CD4-positive, alpha-beta T cell (primary cell): ENCODE measurements at regions not wholly inside any gene's neighbourhood (a gene's known extent, or its start where the extent isn't known, plus 50 kb on each side); places are given as distances from the start of the nearest gene placed in this dataset.

Source experiments
- ATAC-seq: fragments of 200-7000 bp; cut with Tn5 transposase; one replicate; pipeline ENCODE4 v1.10.0; 2022; ENCODE audit warnings: mild to moderate bottlenecking; ENCODE audit not compliant: poor library complexity
- CTCF ChIA-PET: fragments of 350-600 bp; sonication (Branson Sonifier 250); formaldehyde crosslinking; loops from one replicate; lab custom pipeline; 2021; ENCODE audit warnings: antibody characterized with exemption, inconsistent platforms; lab: Charles Lee
- POLR2A ChIA-PET: fragments of 350-600 bp; sonication (Branson Sonifier 250); formaldehyde crosslinking; loops from one replicate; lab custom pipeline; 2021; ENCODE audit warnings: antibody characterized with exemption, inconsistent platforms; lab: Charles Lee
- DNase-seq, 14 experiments: peaks; one replicate each; pipeline ENCODE4 v3.0.0-alpha.2; 2013 to 2020; ENCODE audit warnings: mixed read lengths in 2 of 14
- H3K27ac ChIP-seq, 2 donors: one replicate each; pipeline versions ENCODE4 v1.5.1 to v1.7.0; 2013; ENCODE audit warnings: low read length in 2 of 2, low read depth in 1 of 2, mild to moderate bottlenecking in 1 of 2
- H3K27me3 ChIP-seq, 2 experiments: 1 replicate in 1 of 2; 2 replicates in 1 of 2; pipeline versions ENCODE4 v1.6.1 to v1.7.0; 2013; ENCODE audit warnings: low read length in 2 of 2, control low read depth in 1 of 2, mild to moderate bottlenecking in 1 of 2, moderate library complexity in 1 of 2; ENCODE audit not compliant: insufficient read depth in 2 of 2, control insufficient read depth in 1 of 2
- H3K36me3 ChIP-seq: one replicate; pipeline ENCODE4 v1.6.1; 2013; ENCODE audit warnings: low read length, control low read depth; ENCODE audit not compliant: insufficient read depth
- H3K4me1 ChIP-seq: one replicate; pipeline ENCODE4 v1.6.1; 2013; ENCODE audit warnings: low read length, control low read depth; ENCODE audit not compliant: insufficient read depth
- H3K4me3 ChIP-seq: one replicate; pipeline ENCODE4 v1.5.1; 2013; ENCODE audit warnings: mild to moderate bottlenecking, low read length, moderate library complexity
- H3K9me3 ChIP-seq, 2 experiments: 1 replicate in 1 of 2; 2 replicates in 1 of 2; pipeline versions ENCODE4 v1.6.1 to v1.7.0; 2013; ENCODE audit warnings: low read length in 2 of 2, mild to moderate bottlenecking in 2 of 2, control low read depth in 1 of 2, moderate library complexity in 1 of 2; ENCODE audit not compliant: control insufficient read depth in 1 of 2, insufficient read depth in 1 of 2
- H3K27ac Mint-ChIP-seq: one replicate; pipeline ENCODE4 v1.8.0; 2020; ENCODE audit warnings: mixed read lengths
- H3K27me3 Mint-ChIP-seq: one replicate; pipeline ENCODE4 v1.8.0; 2021; ENCODE audit warnings: mixed read lengths
- H3K36me3 Mint-ChIP-seq: one replicate; pipeline ENCODE4 v1.8.0; 2021; ENCODE audit warnings: low read depth, mixed read lengths
- H3K4me1 Mint-ChIP-seq: one replicate; pipeline ENCODE4 v1.8.0; 2021; ENCODE audit warnings: low read depth, mixed read lengths
- H3K4me3 Mint-ChIP-seq: one replicate; pipeline ENCODE4 v1.8.0; 2020; ENCODE audit warnings: mild to moderate bottlenecking, mixed read lengths
- H3K9me3 Mint-ChIP-seq: one replicate; pipeline ENCODE4 v1.8.0; 2020; ENCODE audit warnings: mixed read lengths
- CTCF ChIP-seq: fragments of 200-600 bp; IDR thresholded peaks from one replicate; pipeline ENCODE4 v1.8.0; 2022; ENCODE audit warnings: antibody characterized with exemption, mild to moderate bottlenecking
- intact Hi-C, 2 experiments: fragments of 100-400 bp; cut with DNase I in 1 of 2; cut with micrococcal nuclease in 1 of 2; formaldehyde crosslinking; loops; one replicate each; pipeline versions ENCODE4 v1.15.1 to v1.9.0; 2023 to 2025; cut with DNase I, micrococcal nuclease

- Mint-ChIP-seq H3K4me3 (no peak overlapping the region), H3K27me3 (peaks cover 15% of the 10 kb centered on the region), H3K9me3 (no peaks in the 10 kb centered on the region), H3K4me1 (no peaks in the 10 kb centered on the region), H3K27ac (no peak overlapping the region), H3K36me3 (no peaks in the 10 kb centered on the region)
- DNase-seq (no peak), ATAC-seq (no peak)
- POLR2A ChIA-PET = no interaction called here
- intact Hi-C loops = no loop called here
- TF ChIP-seq CTCF = no peak
- Histone ChIP-seq H3K4me3 (no peak overlapping the region), H3K4me1 (peaks cover 41% of the 10 kb centered on the region), H3K9me3 (no peaks in the 10 kb centered on the region), H3K36me3 (no peaks in the 10 kb centered on the region), H3K27me3 (peaks cover 6 to 8% of the 10 kb centered on the region in 2 experiments), H3K27ac (no peak overlapping the region)
- CTCF ChIA-PET = no interaction called here
These were observed 536.8 kb downstream of the MATN1 start for GRCh38 chr1:30186586-30186985.

- Histone ChIP-seq H3K4me1 (peaks cover 34% of the 10 kb centered on the region), H3K27ac (no peak overlapping the region), H3K9me3 (no peaks in the 10 kb centered on the region), H3K36me3 (no peaks in the 10 kb centered on the region), H3K4me3 (no peak overlapping the region), H3K27me3 (peaks cover 6 to 8% of the 10 kb centered on the region in 2 experiments)
- H3K36me3 Mint-ChIP-seq = no peaks in the 10 kb centered on the region
- peaks cover 15% of the 10 kb centered on the region for H3K27me3 Mint-ChIP-seq
- H3K4me1 Mint-ChIP-seq = no peaks in the 10 kb centered on the region
- H3K9me3 Mint-ChIP-seq = no peaks in the 10 kb centered on the region
- H3K4me3 Mint-ChIP-seq = no peak overlapping the region
- ChIA-PET POLR2A (interaction anchor here (0.5 kb wide), 1 partner anchor 923 kb away, joined by 4 read pairs; no protein-coding TSS in a partner anchor), CTCF (no interaction called here)
- ATAC-seq (no peak), DNase-seq (no peak)
- no peak overlapping the region for H3K27ac Mint-ChIP-seq
- intact Hi-C loops = no loop called here
- TF ChIP-seq CTCF = no peak
These were observed 537.6 kb downstream of the MATN1 start for GRCh38 chr1:30185809-30186208.

- ChIA-PET CTCF (no interaction called here), POLR2A (interaction anchor here (0.5 kb wide), 1 partner anchor 924 kb away, joined by 4 read pairs; no protein-coding TSS in a partner anchor)
- DNase-seq (no peak), ATAC-seq (no peak)
- Histone ChIP-seq H3K27me3 (peaks cover 6 to 8% of the 10 kb centered on the region in 2 experiments), H3K27ac (no peak overlapping the region), H3K4me1 (peaks cover 29% of the 10 kb centered on the region), H3K36me3 (no peaks in the 10 kb centered on the region), H3K9me3 (no peaks in the 10 kb centered on the region), H3K4me3 (no peak overlapping the region)
- Mint-ChIP-seq H3K4me1 (no peaks in the 10 kb centered on the region), H3K36me3 (no peaks in the 10 kb centered on the region), H3K27ac (no peak overlapping the region), H3K9me3 (no peaks in the 10 kb centered on the region), H3K27me3 (peaks cover 15% of the 10 kb centered on the region), H3K4me3 (no peak overlapping the region)
- TF ChIP-seq CTCF = no peak
- intact Hi-C loops = no loop called here
These were observed 538.1 kb downstream of the MATN1 start for GRCh38 chr1:30185313-30185712.
